ENCODE measurements at regions not wholly inside any gene's neighbourhood (a gene's known extent, or its start where the extent isn't known, plus 50 kb on each side); places are given as distances from the start of the nearest gene placed in this dataset.

- no peak for TF ChIP-seq ARID3B (CRISPR knock-in tag; IDR thresholded peaks at IDR 0.05; ENCODE audit: borderline replicate concordance)
- TF ChIP-seq ZBED1 (IDR thresholded peaks at IDR 0.05), result no peak
- no peak for TF ChIP-seq ZNF561 (CRISPR knock-in tag; conservative IDR thresholded peaks at IDR 0.05)
- TF ChIP-seq SMARCE1 (IDR thresholded peaks at IDR 0.05), result no peak
- no peak for TF ChIP-seq XRCC5 (IDR thresholded peaks at IDR 0.05; ENCODE audit: low read depth, low read length)
- TF ChIP-seq BRD9 (IDR thresholded peaks at IDR 0.05; ENCODE audit: low read depth, partially characterized antibody), result no peak
- TF ChIP-seq HMG20B (CRISPR knock-in tag; IDR thresholded peaks at IDR 0.05), result no peak
- TF ChIP-seq NKRF (IDR thresholded peaks at IDR 0.05; ENCODE audit: borderline replicate concordance), result no peak
- TF ChIP-seq ATF7 (IDR thresholded peaks at IDR 0.05), result no peak
- no peak for TF ChIP-seq ZBTB33 (CRISPR knock-in tag; IDR thresholded peaks at IDR 0.05)
- TF ChIP-seq IRF2 (CRISPR knock-in tag; IDR thresholded peaks at IDR 0.05), result no peak
- no peak for TF ChIP-seq HBP1 (CRISPR knock-in tag; IDR thresholded peaks at IDR 0.05)
- TF ChIP-seq PHF21A (IDR thresholded peaks at IDR 0.05; ENCODE audit: borderline replicate concordance, low read depth), result no peak
- TF ChIP-seq IFI16 (CRISPR knock-in tag; IDR thresholded peaks at IDR 0.05), result no peak
These were observed 323.2 kb upstream of the GIMD1 start (continued) for GRCh38 chr4:106691749-106692148.
